Loucy (cell line): ENCODE measurements at regions not wholly inside any gene's neighbourhood (a gene's known extent, or its start where the extent isn't known, plus 50 kb on each side); places are given as distances from the start of the nearest gene placed in this dataset.

ENCODE experiments used
- CTCF ChIP-seq: fragments of 200-600 bp; sonication (generic); conservative IDR thresholded peaks from 2 replicates; pipeline ENCODE4 v1.5.1; 2014; ENCODE audit warnings: mild to moderate bottlenecking, antibody characterized with exemption, low read length
- EZH2phosphoT487 ChIP-seq: fragments of 200-600 bp; IDR thresholded peaks from 2 replicates; pipeline ENCODE4 v1.6.1; 2018; ENCODE audit warnings: antibody characterized with exemption, mild to moderate bottlenecking, moderate library complexity, borderline replicate concordance

- TF ChIP-seq CTCF (no peak), EZH2phosphoT487 (no peak)
These were observed 172.4 kb upstream of the ZMIZ1 start for GRCh38 chr10:78896159-78896928.
